ENCODE measurements at regions not wholly inside any gene's neighbourhood (a gene's known extent, or its start where the extent isn't known, plus 50 kb on each side); places are given as distances from the start of the nearest gene placed in this dataset.

DNA sequence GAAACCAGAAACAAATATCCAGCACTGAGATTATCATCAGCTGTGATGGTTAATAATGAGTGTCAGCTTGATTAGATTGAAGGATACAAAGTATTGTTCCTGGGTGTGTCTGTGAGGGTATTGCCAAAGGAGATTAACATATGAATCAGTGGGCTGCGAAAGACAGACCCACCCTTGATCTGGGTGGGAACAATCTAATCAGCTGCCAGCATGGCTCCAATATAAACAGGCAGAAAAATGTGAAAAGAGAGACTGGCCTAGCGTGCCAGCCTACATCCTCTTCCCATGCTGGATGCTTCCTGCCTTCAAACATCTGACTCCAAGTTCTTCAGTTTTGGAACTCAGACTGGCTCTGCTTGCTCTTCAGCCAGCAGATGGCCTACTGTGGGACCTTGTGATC lies 869.5 kb downstream of the SI start:
- DNase-seq, result peak; percentile 48
- Histone ChIP-seq H3K27me3 (ENCODE audit: control insufficient read depth, insufficient read depth, low read length, poor library complexity, severe bottlenecking) (no peaks in the 10 kb centered on the region), H3K4me3 (ENCODE audit: low read length) (no peak overlapping the region), H3K9me3 (ENCODE audit: control insufficient read depth, low read length) (peaks cover 3% of the 10 kb centered on the region), H3K4me1 (ENCODE audit: control insufficient read depth, insufficient read depth, low read length) (no peaks in the 10 kb centered on the region), H3K27ac (ENCODE audit: low read depth, low read length) (no peak overlapping the region), H3K36me3 (ENCODE audit: control insufficient read depth, insufficient read depth, low read length) (peaks cover 39% of the 10 kb centered on the region), H3K9ac (ENCODE audit: extremely low read depth, low read length, poor library complexity, severe bottlenecking) (no peak overlapping the region)
- peaks cover 7% of the 10 kb centered on the region for H3K9me3 Mint-ChIP-seq
- H3K27me3 Mint-ChIP-seq (ENCODE audit: insufficient read depth), result no peaks in the 10 kb centered on the region
- peaks cover 16% of the 10 kb centered on the region for H3K4me1 Mint-ChIP-seq
- H3K4me3 Mint-ChIP-seq, result no peak overlapping the region
- peak overlapping the region; percentile 50 for H3K27ac Mint-ChIP-seq
- H3K36me3 Mint-ChIP-seq (ENCODE audit: low read depth), result peaks cover 23% of the 10 kb centered on the region
- TF ChIP-seq, protein P1, sequence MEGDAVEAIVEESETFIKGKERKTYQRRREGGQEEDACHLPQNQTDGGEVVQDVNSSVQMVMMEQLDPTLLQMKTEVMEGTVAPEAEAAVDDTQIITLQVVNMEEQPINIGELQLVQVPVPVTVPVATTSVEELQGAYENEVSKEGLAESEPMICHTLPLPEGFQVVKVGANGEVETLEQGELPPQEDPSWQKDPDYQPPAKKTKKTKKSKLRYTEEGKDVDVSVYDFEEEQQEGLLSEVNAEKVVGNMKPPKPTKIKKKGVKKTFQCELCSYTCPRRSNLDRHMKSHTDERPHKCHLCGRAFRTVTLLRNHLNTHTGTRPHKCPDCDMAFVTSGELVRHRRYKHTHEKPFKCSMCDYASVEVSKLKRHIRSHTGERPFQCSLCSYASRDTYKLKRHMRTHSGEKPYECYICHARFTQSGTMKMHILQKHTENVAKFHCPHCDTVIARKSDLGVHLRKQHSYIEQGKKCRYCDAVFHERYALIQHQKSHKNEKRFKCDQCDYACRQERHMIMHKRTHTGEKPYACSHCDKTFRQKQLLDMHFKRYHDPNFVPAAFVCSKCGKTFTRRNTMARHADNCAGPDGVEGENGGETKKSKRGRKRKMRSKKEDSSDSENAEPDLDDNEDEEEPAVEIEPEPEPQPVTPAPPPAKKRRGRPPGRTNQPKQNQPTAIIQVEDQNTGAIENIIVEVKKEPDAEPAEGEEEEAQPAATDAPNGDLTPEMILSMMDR (conservative IDR thresholded peaks at IDR 0.05), result peak; percentile 25
- WGBS, 2 experiments (ENCODE audit: insufficient coverage in 1 of 2, insufficient read length in 1 of 2), result 44 to 72% methylated on average over 2 of the region's 2 CpGs

DNA sequence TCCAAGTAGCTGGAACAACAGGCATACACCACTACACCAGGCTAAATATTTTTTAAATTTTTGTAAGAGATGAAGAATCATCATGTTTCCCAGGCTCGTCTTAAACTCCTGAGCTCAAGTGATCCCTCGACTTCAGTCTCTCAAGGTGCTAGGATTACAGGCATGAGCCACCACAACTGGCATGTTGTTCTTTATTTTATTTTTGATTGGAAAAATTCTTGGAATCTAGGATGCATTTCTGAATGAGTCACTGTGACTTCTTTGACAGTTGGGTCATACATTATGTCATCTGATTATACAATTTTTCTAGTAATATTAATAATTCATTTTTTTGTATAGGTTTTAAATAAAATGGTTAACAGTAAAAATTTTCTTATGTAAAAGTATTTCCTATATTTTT lies 870.2 kb downstream of the SI start:
- Histone ChIP-seq H3K4me1 (ENCODE audit: control insufficient read depth, insufficient read depth, low read length) (no peaks in the 10 kb centered on the region), H3K9me3 (ENCODE audit: control insufficient read depth, low read length) (no peaks in the 10 kb centered on the region), H3K4me3 (ENCODE audit: low read length) (no peak overlapping the region), H3K27ac (ENCODE audit: low read depth, low read length) (no peak overlapping the region), H3K9ac (ENCODE audit: extremely low read depth, low read length, poor library complexity, severe bottlenecking) (no peak overlapping the region), H3K36me3 (ENCODE audit: control insufficient read depth, insufficient read depth, low read length) (peaks cover 40% of the 10 kb centered on the region), H3K27me3 (ENCODE audit: control insufficient read depth, insufficient read depth, low read length, poor library complexity, severe bottlenecking) (no peaks in the 10 kb centered on the region)
- Mint-ChIP-seq H3K27me3 (ENCODE audit: insufficient read depth) (no peaks in the 10 kb centered on the region), H3K4me1 (peaks cover 16% of the 10 kb centered on the region), H3K4me3 (no peak overlapping the region), H3K27ac (no peak overlapping the region), H3K36me3 (ENCODE audit: low read depth) (peaks cover 19% of the 10 kb centered on the region), H3K9me3 (peaks cover 6% of the 10 kb centered on the region)
- DNase-seq, result no peak
- 90 to 100% methylated on average over 1 to 2 of the region's 2 CpGs for WGBS, 2 experiments (ENCODE audit: insufficient coverage in 1 of 2, insufficient read length in 1 of 2)
- TF ChIP-seq, protein P1 (conservative IDR thresholded peaks at IDR 0.05), result no peak

DNA sequence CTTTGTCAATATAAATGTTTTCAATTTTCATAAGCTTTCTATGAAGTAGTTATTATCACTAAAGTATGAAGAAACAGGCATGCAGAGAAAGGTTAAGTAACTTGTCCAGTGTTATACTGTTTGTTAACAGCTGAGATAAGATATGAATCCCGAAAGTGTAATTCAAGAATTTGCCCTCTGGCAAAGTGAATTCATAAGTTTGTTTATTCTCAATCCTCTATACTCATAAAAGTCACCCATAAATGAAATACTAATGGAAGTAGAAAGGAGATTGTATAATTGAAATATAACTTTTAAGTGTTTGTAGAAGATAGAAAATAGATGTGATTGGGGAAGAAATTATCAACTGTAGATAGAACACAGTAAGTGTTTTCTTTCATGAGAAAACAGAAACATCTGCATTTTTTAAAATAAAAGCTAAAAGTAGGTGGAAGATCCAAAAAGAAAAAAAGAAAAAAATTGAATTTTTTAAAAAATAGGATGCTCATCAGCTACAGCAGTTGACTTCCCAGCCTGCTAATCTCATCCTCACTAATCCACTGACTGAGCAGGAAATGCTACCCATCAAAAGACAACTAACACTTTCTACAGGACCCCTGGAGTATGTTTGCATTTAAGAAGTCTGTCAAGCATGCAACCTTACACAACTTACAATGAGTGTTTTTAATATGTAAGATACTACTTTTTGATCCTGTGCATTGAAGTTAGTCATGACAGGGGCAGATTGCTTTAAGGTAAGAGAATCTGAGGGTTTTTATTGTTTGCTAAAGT lies 878.1 kb downstream of the SI start:
- Mint-ChIP-seq H3K27me3 (ENCODE audit: insufficient read depth) (no peaks in the 10 kb centered on the region), H3K9me3 (no peaks in the 10 kb centered on the region), H3K27ac (no peak overlapping the region), H3K4me1 (peaks cover 33% of the 10 kb centered on the region), H3K4me3 (no peak overlapping the region), H3K36me3 (ENCODE audit: low read depth) (peaks cover 13% of the 10 kb centered on the region)
- Histone ChIP-seq H3K4me1 (ENCODE audit: control insufficient read depth, insufficient read depth, low read length) (peaks cover 7% of the 10 kb centered on the region), H3K27ac (ENCODE audit: low read depth, low read length) (no peak overlapping the region), H3K36me3 (ENCODE audit: control insufficient read depth, insufficient read depth, low read length) (peaks cover 68% of the 10 kb centered on the region), H3K9ac (ENCODE audit: extremely low read depth, low read length, poor library complexity, severe bottlenecking) (no peak overlapping the region), H3K27me3 (ENCODE audit: control insufficient read depth, insufficient read depth, low read length, poor library complexity, severe bottlenecking) (no peaks in the 10 kb centered on the region), H3K9me3 (ENCODE audit: control insufficient read depth, low read length) (no peaks in the 10 kb centered on the region), H3K4me3 (ENCODE audit: low read length) (no peak overlapping the region)
- DNase-seq, result no peak
- TF ChIP-seq, protein P1 (conservative IDR thresholded peaks at IDR 0.05), result no peak
- 88% methylated on average over 1 of the region's 1 CpG; no CpG with 5 or more reads in 1 of the 2 experiments for WGBS, 2 experiments (ENCODE audit: insufficient coverage in 1 of 2, insufficient read length in 1 of 2)
